Endothelial cell of umbilical vein (primary cell): ENCODE measurements at regions not wholly inside any gene's neighbourhood (a gene's known extent, or its start where the extent isn't known, plus 50 kb on each side); places are given as distances from the start of the nearest gene placed in this dataset.

Source experiments
- BruUV-seq: library from RNA; stranded (reverse); fragments of 400-500 nt; replicated peaks from 2 replicates; lab custom pipeline; 2021; lab: Mats Ljungman, UMichigan
- CTCF ChIA-PET: fragments of 300-600, 350-600 bp; sonication (Branson Sonifier 250); formaldehyde crosslinking; loops from one replicate; lab custom pipeline; 2021; ENCODE audit warnings: antibody characterized with exemption, inconsistent platforms; lab: Charles Lee
- POLR2A ChIA-PET: fragments of 300-600, 350-600 bp; sonication (Branson Sonifier 250); formaldehyde crosslinking; loops from one replicate; lab custom pipeline; 2021; ENCODE audit warnings: antibody characterized with exemption, inconsistent platforms; lab: Charles Lee
- DNase-seq: peaks from one replicate; pipeline ENCODE4 v3.0.0-alpha.2; 2011; ENCODE audit warnings: low read depth, low spot score
- FAIRE-seq: peaks from 2 replicates; lab custom pipeline; 2011; peaks lifted over from hg19 to GRCh38; lab: Jason Lieb, UNC
- H2AFZ ChIP-seq: 2 replicates; pipeline ENCODE4 v1.6.0; 2012; ENCODE audit warnings: low read depth, low read length, control low read depth, inconsistent platforms
- H3K27ac ChIP-seq: 2 replicates; pipeline ENCODE4 v1.5.1; 2011; ENCODE audit warnings: low read depth, mild to moderate bottlenecking, control low read depth, low read length, moderate library complexity; ENCODE audit not compliant: insufficient read depth
- H3K27me3 ChIP-seq, 2 experiments: 2 replicates each; pipeline versions ENCODE4 v1.6.0 to v1.6.1; 2011; ENCODE audit warnings: low read length in 2 of 2, mixed read lengths in 1 of 2; ENCODE audit not compliant: control insufficient read depth in 2 of 2, insufficient read depth in 2 of 2
- H3K36me3 ChIP-seq, 2 experiments: 2 replicates in 1 of 2; 3 replicates in 1 of 2; pipeline ENCODE4 v1.5.1; 2011; ENCODE audit warnings: low read length in 2 of 2, mild to moderate bottlenecking in 1 of 2, moderate library complexity in 1 of 2; ENCODE audit not compliant: control insufficient read depth in 2 of 2, insufficient read depth in 2 of 2; ENCODE audit errors: extremely low read depth in 1 of 2
- H3K4me1 ChIP-seq: 3 replicates; pipeline ENCODE4 v1.5.1; 2011; ENCODE audit warnings: mild to moderate bottlenecking, low read length; ENCODE audit not compliant: control insufficient read depth, insufficient read depth; ENCODE audit errors: extremely low read depth
- H3K4me2 ChIP-seq: 2 replicates; pipeline ENCODE4 v1.6.1; 2011; ENCODE audit warnings: low read length, control low read depth, mixed read lengths; ENCODE audit not compliant: insufficient read depth
- H3K4me3 ChIP-seq, 3 experiments: fragments of 200-600 bp in 1 of 3; sonication (generic), shearing (Covaris generic) in 1 of 3; replicated peaks in 1 of 3; 2 replicates each; pipeline ENCODE4 v1.5.1; 2011 to 2016; ENCODE audit warnings: control low read depth in 3 of 3, low read length in 3 of 3, mild to moderate bottlenecking in 2 of 3, inconsistent platforms in 1 of 3, low read depth in 1 of 3, moderate library complexity in 1 of 3; ENCODE audit not compliant: insufficient read depth in 1 of 3
- H3K79me2 ChIP-seq: 2 replicates; pipeline ENCODE4 v1.6.0; 2012; ENCODE audit warnings: low read length, inconsistent platforms; ENCODE audit not compliant: control insufficient read depth, insufficient read depth
- H3K9ac ChIP-seq: replicated peaks from 2 replicates; pipeline ENCODE3; 2011; ENCODE audit warnings: low read length, control low read depth; ENCODE audit not compliant: insufficient read depth; ENCODE audit errors: extremely low read depth
- H3K9me1 ChIP-seq: replicated peaks from 3 replicates; pipeline ENCODE4 v1.6.0; 2011; ENCODE audit warnings: mild to moderate bottlenecking, low read length; ENCODE audit not compliant: control insufficient read depth, insufficient read depth; ENCODE audit errors: extremely low read depth
- H3K9me3 ChIP-seq: replicated peaks from 2 replicates; pipeline ENCODE4 v1.5.1; 2012; ENCODE audit warnings: low read length, inconsistent platforms; ENCODE audit not compliant: control insufficient read depth, insufficient read depth
- H4K20me1 ChIP-seq: replicated peaks from 2 replicates; pipeline ENCODE3; 2011; ENCODE audit warnings: mild to moderate bottlenecking, low read length; ENCODE audit not compliant: control insufficient read depth, insufficient read depth; ENCODE audit errors: extremely low read depth
- EZH2 ChIP-seq: IDR thresholded peaks from 2 replicates; pipeline ENCODE4 v1.6.1; 2012; ENCODE audit warnings: borderline replicate concordance, low read depth, mild to moderate bottlenecking, moderate library complexity, low read length, inconsistent platforms; ENCODE audit not compliant: severe bottlenecking
- FOS ChIP-seq: IDR thresholded peaks from 2 replicates; pipeline ENCODE4 v1.6.1; 2011; ENCODE audit warnings: mild to moderate bottlenecking, low read length, moderate library complexity, borderline replicate concordance; ENCODE audit not compliant: insufficient read depth
- GATA2 ChIP-seq: IDR thresholded peaks from 2 replicates; pipeline ENCODE4 v1.7.0; 2011; ENCODE audit warnings: low read depth, mild to moderate bottlenecking, moderate library complexity, mixed read lengths, low read length; ENCODE audit not compliant: insufficient read length, insufficient read depth
- JUN ChIP-seq: IDR thresholded peaks from 2 replicates; pipeline ENCODE4 v1.6.1; 2011; ENCODE audit warnings: borderline replicate concordance, low read depth; ENCODE audit not compliant: insufficient read length, insufficient read depth
- MYC ChIP-seq: IDR thresholded peaks from one replicate; pipeline ENCODE4 v1.6.1; 2011; ENCODE audit warnings: mild to moderate bottlenecking, low read depth, low read length
- POLR2A ChIP-seq: IDR thresholded peaks from 2 replicates; pipeline ENCODE4 v1.6.1; 2012; ENCODE audit warnings: low read depth, mild to moderate bottlenecking, control low read depth, low read length
- POLR2AphosphoS5 ChIP-seq: IDR thresholded peaks from 2 replicates; pipeline ENCODE4 v1.6.1; 2012; ENCODE audit warnings: low read depth, mild to moderate bottlenecking, control low read depth, low read length, moderate library complexity; ENCODE audit not compliant: insufficient read depth
- dilution Hi-C: fragments of 300-500 bp; cut with MboI; formaldehyde crosslinking; loops from one replicate; pipeline ENCODE4 v1.15.0; 2019; ENCODE audit warnings: low sequenced_read_pairs; ENCODE audit not compliant: extremely low pct_ligation_motif_present
- intact Hi-C: fragments of 100-400 bp; cut with micrococcal nuclease; formaldehyde crosslinking; loops from one replicate; pipeline ENCODE4 v1.10.0; 2022
- TF ChIP-seq, protein P1 (sequence below): IDR thresholded peaks from 2 replicates; pipeline ENCODE4 v1.6.1; 2011; ENCODE audit not compliant: insufficient read depth, insufficient read length
- TF ChIP-seq, protein P2 (sequence below), 2 donors: IDR thresholded peaks; 1 replicate in 1 of 2; 2 replicates in 1 of 2; pipeline ENCODE4 v1.5.1; 2011; ENCODE audit warnings: low read length in 2 of 2, mild to moderate bottlenecking in 2 of 2, moderate library complexity in 2 of 2, control low read depth in 1 of 2, inconsistent platforms in 1 of 2, low read depth in 1 of 2; ENCODE audit not compliant: insufficient read depth in 1 of 2; ENCODE audit errors: extremely low read depth in 1 of 2

- Histone ChIP-seq H3K4me1 (no peaks in the 10 kb centered on the region), H3K27ac (no peak overlapping the region), H3K27me3 (no peaks in the 10 kb centered on the region), H3K4me3 (no peak overlapping the region), H4K20me1 (no peaks in the 10 kb centered on the region), H3K36me3 (no peaks in the 10 kb centered on the region), H3K9me3 (peaks cover 3% of the 10 kb centered on the region), H3K4me2 (no peak overlapping the region), H3K79me2 (no peaks in the 10 kb centered on the region), H2AFZ (no peak overlapping the region), H3K9me1 (no peaks in the 10 kb centered on the region), H3K9ac (no peak overlapping the region)
- ChIA-PET POLR2A (no interaction called here), CTCF (no interaction called here)
- dilution Hi-C loops (no loop called here), intact Hi-C loops (no loop called here)
- FAIRE-seq (no peak), DNase-seq (no peak)
- BruUV-seq: no TSS peak
- TF ChIP-seq POLR2AphosphoS5 (no peak), MYC (no peak), FOS (no peak), EZH2 (no peak), POLR2A (no peak), JUN (no peak), GATA2 (no peak)
- TF ChIP-seq, protein P1, sequence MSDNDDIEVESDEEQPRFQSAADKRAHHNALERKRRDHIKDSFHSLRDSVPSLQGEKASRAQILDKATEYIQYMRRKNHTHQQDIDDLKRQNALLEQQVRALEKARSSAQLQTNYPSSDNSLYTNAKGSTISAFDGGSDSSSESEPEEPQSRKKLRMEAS: no peak
- TF ChIP-seq, protein P2, sequence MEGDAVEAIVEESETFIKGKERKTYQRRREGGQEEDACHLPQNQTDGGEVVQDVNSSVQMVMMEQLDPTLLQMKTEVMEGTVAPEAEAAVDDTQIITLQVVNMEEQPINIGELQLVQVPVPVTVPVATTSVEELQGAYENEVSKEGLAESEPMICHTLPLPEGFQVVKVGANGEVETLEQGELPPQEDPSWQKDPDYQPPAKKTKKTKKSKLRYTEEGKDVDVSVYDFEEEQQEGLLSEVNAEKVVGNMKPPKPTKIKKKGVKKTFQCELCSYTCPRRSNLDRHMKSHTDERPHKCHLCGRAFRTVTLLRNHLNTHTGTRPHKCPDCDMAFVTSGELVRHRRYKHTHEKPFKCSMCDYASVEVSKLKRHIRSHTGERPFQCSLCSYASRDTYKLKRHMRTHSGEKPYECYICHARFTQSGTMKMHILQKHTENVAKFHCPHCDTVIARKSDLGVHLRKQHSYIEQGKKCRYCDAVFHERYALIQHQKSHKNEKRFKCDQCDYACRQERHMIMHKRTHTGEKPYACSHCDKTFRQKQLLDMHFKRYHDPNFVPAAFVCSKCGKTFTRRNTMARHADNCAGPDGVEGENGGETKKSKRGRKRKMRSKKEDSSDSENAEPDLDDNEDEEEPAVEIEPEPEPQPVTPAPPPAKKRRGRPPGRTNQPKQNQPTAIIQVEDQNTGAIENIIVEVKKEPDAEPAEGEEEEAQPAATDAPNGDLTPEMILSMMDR (IDR thresholded peaks at IDR 0.05; ENCODE audit: extremely low read depth in 1 of 2, insufficient read depth in 1 of 2, low read depth in 1 of 2, low read length in 2 of 2): no peak
These were observed 326.4 kb upstream of the CTNND2 start for GRCh38 chr5:12230659-12231058.
